GM18907 (cell line): ENCODE measurements at regions not wholly inside any gene's neighbourhood (a gene's known extent, or its start where the extent isn't known, plus 50 kb on each side); places are given as distances from the start of the nearest gene placed in this dataset.

Experiments
- ATAC-seq: cut with Tn5 transposase; IDR thresholded peaks from one replicate; pipeline ENCODE4 v1.9.1; 2021; ENCODE audit warnings: mild to moderate bottlenecking, moderate library complexity; ENCODE audit not compliant: unreplicated experiment

GRCh38 chr7:81533931-81534330 lies 235.9 kb downstream of the HGF start:
- ATAC-seq: no peak

GRCh38 chr7:81533426-81533825 lies 236.4 kb downstream of the HGF start:
- ATAC-seq: no peak

GRCh38 chr7:81529785-81530184 lies 240.1 kb downstream of the HGF start:
- ATAC-seq: no peak

- no peak for ATAC-seq
Measured at GRCh38 chr7:81527651-81528050, 242.2 kb downstream of the HGF start.

GRCh38 chr7:81526971-81527370 lies 242.9 kb downstream of the HGF start:
- no peak for ATAC-seq

GRCh38 chr7:81525841-81526240 lies 244.0 kb downstream of the HGF start:
- no peak for ATAC-seq

GRCh38 chr7:81519886-81520285 lies 250.0 kb downstream of the HGF start:
- ATAC-seq: no peak

GRCh38 chr7:81516898-81517297 lies 252.9 kb downstream of the HGF start:
- no peak for ATAC-seq

- ATAC-seq: no peak
Measured at GRCh38 chr7:81515009-81515408, 254.8 kb downstream of the HGF start.

GRCh38 chr7:81514546-81514945 lies 255.3 kb downstream of the HGF start:
- ATAC-seq: no peak

- no peak for ATAC-seq
Measured at GRCh38 chr7:81510122-81510521, 259.7 kb downstream of the HGF start.

GRCh38 chr7:81507221-81507620 lies 262.6 kb downstream of the HGF start:
- ATAC-seq: no peak

- no peak for ATAC-seq
Measured at GRCh38 chr7:81506609-81507008, 263.2 kb downstream of the HGF start.

- ATAC-seq: no peak
Measured at GRCh38 chr7:81503771-81504170, 266.1 kb downstream of the HGF start.

- no peak for ATAC-seq
Measured at GRCh38 chr7:81503336-81503735, 266.5 kb downstream of the HGF start.

GRCh38 chr7:81501220-81501619 lies 268.6 kb downstream of the HGF start:
- no peak for ATAC-seq

- no peak for ATAC-seq
Measured at GRCh38 chr7:81500631-81501030, 269.2 kb downstream of the HGF start.

- ATAC-seq: peak; percentile 82
Measured at GRCh38 chr7:81499262-81500116, 270.4 kb downstream of the HGF start.

- no peak for ATAC-seq
Measured at GRCh38 chr7:81498176-81498575, 271.7 kb downstream of the HGF start.

GRCh38 chr7:81492910-81493309 lies 276.9 kb downstream of the HGF start:
- ATAC-seq: no peak

- no peak for ATAC-seq
Measured at GRCh38 chr7:81492240-81492639, 277.6 kb downstream of the HGF start.

- no peak for ATAC-seq
Measured at GRCh38 chr7:81491573-81491972, 278.3 kb downstream of the HGF start.

- no peak for ATAC-seq
Measured at GRCh38 chr7:81488210-81488609, 281.6 kb downstream of the HGF start.
